Fibroblast of skin of scalp (primary cell): ENCODE measurements at regions not wholly inside any gene's neighbourhood (a gene's known extent, or its start where the extent isn't known, plus 50 kb on each side); places are given as distances from the start of the nearest gene placed in this dataset.
"Not testable (repeated sequence)": the region's sequence is repeated elsewhere in the genome, so short reads cannot be mapped to it uniquely, and the experiment has no call there.

Experiments used
- DNase-seq: peaks from one replicate; pipeline ENCODE4 v3.0.0-alpha.2; 2013

DNA sequence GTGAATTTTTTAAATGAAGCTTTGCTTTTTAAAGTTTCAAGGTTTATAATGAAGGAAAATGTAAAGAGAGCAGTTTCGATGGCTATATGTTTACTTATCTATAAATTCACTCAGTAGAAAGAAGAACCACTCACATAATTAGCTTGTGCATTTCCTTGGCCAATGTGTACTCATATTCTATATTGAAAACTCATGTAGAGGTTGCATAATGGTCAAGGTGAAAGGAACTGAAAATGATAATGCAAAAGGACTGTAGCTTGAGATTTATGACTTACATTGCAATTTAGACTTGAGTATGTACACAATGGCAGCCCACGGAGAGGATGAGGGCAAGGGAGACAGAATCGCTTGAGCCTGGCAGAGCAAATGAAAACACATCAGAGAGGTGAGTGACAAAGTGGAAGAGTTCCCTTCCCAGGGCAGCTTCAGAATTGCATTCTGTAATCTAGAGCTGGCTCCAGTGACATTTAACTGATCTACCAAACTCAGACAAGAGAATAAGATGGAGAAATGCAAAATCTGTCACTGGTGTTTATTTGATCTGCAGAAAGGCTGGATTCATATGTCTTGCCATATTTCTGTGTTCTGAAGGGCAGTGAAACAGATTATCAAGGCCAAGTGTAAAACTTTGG is 191.8 kb downstream of the TMEM200A start:
- DNase-seq = no peak

DNA sequence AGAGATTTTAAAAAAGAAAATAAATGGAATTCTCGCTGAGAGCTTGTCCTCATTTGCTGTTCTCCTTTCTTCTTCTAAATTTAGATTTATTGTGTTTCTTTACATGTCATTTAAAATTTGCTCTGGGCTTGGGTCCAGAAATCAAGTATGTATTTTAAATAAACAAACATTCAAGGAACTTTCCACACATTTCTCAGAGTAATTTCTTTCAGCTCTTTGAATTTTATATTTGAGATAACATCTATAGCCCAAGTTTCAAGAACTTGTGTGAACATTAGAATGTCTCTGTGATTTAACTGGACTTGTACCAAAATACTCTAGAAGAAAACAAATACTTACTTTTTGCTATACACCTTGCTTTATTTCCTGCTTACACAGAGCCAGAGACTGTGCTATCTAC is 192.3 kb downstream of the TMEM200A start:
- peak; percentile 38 for DNase-seq

DNA sequence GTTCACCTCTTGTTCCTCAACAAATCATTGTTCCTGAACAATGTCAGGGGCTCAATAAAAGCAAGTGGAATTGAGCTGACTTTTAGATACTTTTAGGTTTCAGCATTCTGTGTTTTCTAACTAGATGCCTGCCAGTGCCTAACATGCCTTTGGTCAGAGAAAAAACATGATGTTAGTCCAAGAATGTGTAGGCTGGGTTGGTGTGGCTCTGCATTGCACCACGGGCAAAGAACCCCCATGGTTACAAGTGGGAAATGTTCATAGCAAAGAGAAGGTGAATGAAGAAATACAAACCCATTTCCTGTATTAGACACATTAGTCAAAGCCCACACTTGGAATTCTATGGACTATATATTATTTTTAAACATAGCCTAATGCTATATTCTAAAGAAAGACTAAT is 193.3 kb downstream of the TMEM200A start:
- peak; percentile 51 for DNase-seq

DNA sequence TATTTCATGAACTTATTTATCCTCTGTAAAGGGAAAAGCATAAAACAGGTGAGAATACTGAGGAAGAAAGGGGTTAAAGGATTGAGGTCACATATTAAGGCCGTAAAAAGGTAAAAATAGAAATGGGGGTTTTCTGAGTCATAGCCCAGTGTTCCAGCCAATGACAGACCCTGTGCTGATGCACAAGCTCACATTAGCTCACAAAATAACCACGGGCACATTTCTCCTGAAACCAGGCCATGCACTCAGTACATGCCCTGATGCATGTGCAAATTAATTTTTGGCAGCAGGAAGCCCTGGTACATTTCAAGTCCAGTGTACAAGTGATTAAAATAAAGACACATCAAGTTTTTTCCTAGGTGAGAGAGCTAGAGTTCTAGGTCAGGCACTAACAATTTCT is 194.4 kb downstream of the TMEM200A start:
- DNase-seq = no peak

DNA sequence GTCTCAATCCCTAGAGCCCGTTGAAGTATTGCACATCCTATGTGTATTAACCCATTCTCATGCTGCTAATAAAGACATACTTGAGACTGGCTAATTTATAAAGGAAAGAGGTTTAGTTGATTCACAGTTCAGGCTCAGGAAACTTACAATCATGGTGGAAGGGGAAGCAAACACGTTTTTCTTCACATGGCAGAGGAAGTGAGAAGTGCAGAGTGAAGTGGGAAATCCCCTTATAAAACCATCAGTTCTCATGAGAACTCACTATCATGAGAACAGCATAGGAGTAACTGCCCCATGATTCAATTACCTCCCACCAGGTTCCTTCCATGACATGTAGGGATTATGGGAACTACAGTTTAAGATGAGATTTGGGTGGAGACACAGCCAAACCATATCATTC is 195.3 kb downstream of the TMEM200A start:
- DNase-seq = not testable (repeated sequence)

GRCh38 chr6:130565696-130566095 is 199.9 kb downstream of the TMEM200A start:
- DNase-seq = no peak

- DNase-seq = no peak
Measured at GRCh38 chr6:130574146-130574545, 208.3 kb downstream of the TMEM200A start.

DNA sequence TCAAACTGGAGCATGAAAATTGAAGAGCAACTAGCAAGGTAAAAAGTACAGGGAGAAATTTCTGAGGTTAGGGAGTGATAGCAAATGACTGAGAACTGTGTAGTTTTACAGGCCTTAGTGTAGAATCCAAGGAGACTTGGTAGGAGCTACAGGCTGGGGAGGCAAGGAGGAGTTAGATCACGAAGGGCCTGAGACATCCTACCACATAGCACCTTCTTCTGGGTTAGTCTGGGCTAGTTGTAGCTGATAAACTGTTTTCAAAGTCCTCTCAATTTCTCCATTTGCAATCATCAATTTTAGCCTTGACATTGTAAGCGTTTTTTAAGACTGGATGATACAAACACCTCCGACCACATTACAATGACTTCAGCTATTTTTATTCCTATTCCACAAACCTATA is 209.7 kb downstream of the TMEM200A start:
- DNase-seq = no peak

GRCh38 chr6:130575971-130576370 is 210.2 kb downstream of the TMEM200A start:
- no peak for DNase-seq

DNA sequence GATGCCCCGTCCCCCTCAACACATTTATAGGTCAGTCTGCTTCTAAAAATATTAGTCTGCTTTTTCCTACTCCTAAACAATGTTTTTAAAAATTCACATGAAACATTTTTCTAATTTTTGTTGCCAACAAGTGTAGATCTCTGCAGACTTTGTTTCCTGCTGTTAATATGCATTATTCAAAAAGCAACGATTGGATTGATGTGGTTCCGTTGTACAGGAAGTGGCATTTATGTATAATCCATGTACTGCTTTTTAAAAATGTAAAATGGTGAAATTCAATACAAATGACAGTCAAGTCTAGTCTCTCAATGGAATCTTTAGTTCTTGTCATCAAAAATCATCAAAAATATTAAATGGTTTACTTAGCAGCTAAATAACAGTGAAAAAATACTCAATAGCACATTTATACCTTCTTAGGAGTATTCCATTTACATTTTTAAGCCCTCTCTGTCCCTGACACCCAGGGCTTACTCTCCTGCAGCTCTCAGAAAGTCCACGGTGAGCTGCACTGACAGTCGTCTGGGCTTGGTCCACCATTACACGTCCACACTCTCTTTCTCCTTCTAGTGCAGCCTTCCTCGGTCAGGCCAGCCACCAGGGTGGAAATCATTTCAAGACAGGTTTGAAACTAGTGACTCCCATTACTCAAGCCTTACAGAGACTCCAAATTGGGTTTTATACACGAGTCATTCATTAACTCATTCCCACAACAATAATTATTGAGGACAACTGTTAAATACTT is 211.5 kb downstream of the TMEM200A start:
- no peak for DNase-seq

GRCh38 chr6:130578713-130579112 is 212.9 kb downstream of the TMEM200A start:
- DNase-seq = no peak

GRCh38 chr6:130583268-130583667 is 217.5 kb downstream of the TMEM200A start:
- no peak for DNase-seq

- no peak for DNase-seq
Measured at GRCh38 chr6:130585587-130585986, 219.8 kb downstream of the TMEM200A start.

DNA sequence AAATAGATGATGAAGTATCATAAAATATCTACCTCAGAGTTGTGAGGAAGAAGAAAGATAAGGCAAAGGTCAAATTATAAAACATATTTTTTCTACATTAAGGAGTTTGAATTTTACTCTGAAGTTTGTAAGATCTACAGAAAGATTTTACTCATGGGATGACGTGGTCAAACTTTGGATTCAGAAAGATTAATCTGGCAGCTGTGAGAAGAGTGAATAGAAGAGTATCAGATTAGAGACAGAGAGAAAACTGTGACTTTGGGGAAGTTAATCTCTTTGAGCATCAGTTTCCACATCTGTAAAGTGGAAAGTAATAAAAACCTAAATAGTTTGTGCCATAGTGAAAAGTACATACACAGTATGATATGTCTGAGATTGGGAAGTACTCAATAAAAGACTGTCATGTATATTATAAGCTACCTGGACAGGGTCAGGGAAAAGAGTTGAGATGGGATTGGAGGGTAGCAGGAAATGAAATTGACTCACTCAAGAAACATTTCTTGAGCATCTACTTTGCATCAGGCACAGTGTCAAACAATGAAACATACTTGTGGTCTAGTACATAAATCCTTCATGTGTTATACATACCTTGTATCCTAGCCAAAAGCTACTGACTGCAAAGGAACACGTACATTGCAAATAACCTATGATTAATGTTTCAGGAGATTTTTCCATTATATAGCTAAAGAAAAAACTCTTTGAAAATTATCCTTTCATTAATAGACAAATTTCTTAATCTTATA is 222.1 kb downstream of the TMEM200A start:
- peak; percentile 86 for DNase-seq

GRCh38 chr6:130593200-130593599 is 227.4 kb downstream of the TMEM200A start:
- DNase-seq = no peak

DNA sequence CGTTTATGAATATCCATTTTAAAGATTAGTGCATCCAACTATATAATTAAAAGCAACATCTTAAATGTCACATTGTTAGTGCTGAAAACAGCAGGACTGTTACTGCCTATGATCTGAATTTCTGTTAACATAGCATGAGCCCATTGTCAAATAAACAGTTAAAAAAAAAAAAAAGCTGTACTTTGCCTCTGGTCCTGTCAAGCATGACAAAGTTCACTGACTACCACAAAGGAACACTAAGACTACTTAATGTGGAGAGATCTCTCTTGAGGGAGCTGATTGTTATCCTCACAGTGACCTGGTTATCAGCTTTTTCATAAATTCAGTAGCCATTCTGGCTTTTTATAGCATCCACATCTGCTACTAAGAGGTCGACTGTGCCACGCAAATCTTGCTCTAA is 228.1 kb downstream of the TMEM200A start:
- no peak for DNase-seq

DNA sequence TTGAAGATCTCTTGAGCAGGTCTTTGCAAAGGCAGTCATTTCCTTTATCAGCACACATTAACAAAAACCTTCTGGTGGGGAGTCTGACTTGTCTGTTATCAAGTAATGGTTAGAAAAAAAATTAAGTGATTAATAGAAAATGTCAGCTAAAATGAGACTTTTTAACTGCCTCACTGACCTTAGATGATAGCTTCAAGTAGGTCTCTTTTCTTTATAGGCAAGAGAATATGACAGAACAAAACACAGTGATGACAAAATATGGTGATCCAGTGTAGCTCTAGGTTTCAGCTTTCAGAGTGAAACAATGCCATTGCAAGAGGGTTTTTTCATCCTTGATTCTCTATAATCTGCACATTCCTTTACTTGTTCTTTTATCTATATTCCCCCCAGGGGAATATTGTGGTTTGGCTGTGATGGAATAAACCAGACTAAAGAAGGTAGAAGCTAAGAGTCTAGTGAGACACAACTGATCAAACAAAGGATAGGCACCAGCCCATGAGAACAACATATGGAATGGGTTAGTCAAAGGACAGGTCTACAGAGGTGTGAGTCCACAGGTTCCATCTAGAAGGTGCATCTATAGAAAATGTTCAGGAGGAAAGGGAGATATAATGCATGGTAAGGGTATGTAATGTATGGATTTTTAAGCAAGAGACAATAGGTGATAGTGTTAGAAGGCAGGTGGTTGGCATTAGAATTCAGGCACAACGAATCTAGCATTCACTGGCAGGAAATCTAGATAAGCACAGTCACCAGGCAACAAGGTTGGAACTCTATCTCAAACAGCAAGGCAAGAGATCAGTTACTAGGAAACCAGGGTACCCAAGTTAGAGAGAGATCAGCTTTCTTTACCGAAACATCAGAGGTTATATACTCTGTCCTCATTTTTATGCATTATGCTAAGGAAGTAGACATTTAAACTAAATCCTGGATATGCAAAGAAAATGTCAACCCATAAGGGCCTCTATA is 228.9 kb upstream of the SMLR1 start:
- DNase-seq = peak; percentile 43

GRCh38 chr6:130600880-130601341 is 226.3 kb upstream of the SMLR1 start:
- peak; percentile 85 for DNase-seq

DNA sequence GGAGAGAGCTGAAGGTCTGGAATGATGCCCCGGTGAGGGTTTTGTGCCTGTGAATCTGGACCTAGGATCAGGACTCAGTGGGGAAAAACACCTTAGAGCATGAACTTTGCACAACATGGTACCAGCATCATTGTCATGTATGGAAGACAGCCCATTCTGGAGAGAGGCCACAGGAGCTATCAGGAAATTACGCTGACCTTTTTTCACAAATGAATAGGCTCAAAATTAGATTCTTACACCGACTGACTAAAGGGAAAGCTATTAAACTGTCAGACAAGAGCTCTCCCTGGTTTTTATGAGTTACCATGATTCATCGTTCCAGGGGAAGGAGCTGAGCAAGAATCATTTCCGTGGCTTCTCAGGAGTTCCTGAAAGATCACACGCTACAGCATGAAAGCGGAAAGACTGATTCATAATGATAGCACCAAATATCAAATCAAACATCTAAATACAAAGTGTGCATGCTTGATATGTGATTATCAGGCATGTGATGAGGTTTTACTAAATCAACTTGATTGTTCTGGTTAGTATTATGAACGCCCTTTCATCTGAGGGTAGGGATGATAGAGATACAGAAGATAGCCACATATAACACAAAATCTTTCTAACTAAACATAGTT is 224.9 kb upstream of the SMLR1 start:
- DNase-seq = peak; percentile 94

DNA sequence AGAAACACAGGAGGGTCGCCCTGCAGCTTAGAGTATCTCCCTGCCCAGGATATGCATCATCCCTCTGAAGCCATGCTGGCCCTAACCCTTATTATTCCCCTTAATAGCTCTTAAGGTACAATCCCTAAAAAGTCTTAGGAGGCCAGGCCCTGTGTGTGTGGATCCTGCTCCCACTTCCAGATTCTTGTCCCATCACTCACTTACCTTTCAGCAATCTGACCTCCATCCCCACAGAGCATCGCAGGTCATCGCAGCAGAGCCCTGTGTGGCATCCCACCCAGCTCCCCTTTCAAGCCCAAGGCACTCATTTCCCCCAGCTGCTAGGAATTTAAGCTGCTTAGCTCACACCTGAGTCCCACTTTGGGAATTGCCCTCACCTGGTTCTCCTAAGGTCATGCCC is 223.8 kb upstream of the SMLR1 start:
- no peak for DNase-seq

- no peak for DNase-seq
Measured at GRCh38 chr6:130604841-130605399, 222.3 kb upstream of the SMLR1 start.

- DNase-seq = no peak
Measured at GRCh38 chr6:130610303-130610702, 216.9 kb upstream of the SMLR1 start.
